ENCODE measurements at regions not wholly inside any gene's neighbourhood (a gene's known extent, or its start where the extent isn't known, plus 50 kb on each side); places are given as distances from the start of the nearest gene placed in this dataset.

- no peak for DNase-seq
These were observed 620.6 kb downstream of the GALR1 start for GRCh38 chr18:77870199-77870598.

DNA sequence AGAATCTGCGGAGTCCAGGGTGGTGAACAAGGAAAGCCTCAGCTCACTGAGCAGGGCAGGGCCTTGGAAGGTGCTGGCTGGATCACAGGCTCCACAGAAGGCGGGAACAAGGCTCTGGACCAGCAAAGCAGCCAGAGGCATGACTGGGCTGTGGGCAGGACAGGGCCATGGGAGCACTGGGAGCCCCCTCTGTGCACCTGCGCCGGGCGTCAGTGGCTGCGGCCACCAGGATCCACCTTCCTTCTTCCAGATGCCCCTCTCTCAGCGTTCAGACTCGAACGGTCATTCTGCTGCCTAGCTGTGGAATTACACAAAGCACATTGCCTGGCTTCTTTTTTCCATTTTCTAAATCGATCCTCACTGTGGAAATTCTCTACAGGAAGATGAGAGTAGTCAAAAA lies 621.2 kb downstream of the GALR1 start:
- DNase-seq, result no peak

DNA sequence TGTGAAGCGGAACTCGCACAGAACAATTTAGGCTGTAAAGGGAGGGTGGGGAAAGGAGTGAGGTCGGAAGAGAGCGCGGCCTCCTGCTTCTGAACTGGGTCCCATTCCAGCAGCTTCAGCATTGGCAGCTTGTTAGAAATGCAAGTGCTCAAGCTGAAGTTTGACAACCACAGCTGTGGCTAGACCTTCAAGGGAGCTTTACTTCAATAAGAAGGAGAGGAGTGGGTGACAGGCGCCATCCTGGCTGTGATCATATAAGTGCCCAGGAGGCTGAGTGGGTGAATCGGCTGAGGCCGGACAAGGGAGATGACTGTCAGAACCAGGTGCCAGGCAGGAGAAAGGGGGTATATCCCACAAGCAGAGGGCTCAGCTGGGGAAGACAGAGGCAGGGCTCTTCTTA lies 622.5 kb downstream of the GALR1 start:
- no peak for DNase-seq

GRCh38 chr18:77876319-77876865 lies 626.7 kb downstream of the GALR1 start:
- DNase-seq, result no peak

- no peak for DNase-seq
These were observed 630.2 kb downstream of the GALR1 start for GRCh38 chr18:77879829-77880228.

GRCh38 chr18:77884454-77884853 lies 634.8 kb downstream of the GALR1 start:
- DNase-seq, result no peak

- no peak for DNase-seq
These were observed 644.4 kb downstream of the GALR1 start for GRCh38 chr18:77894060-77894459.

GRCh38 chr18:77895250-77895649 lies 645.6 kb downstream of the GALR1 start:
- no peak for DNase-seq

- DNase-seq, result no peak
These were observed 647.1 kb downstream of the GALR1 start for GRCh38 chr18:77896586-77897252.

GRCh38 chr18:77897606-77898005 lies 648.0 kb downstream of the GALR1 start:
- DNase-seq, result no peak

GRCh38 chr18:77899972-77900754 lies 650.5 kb downstream of the GALR1 start:
- no peak for DNase-seq

DNA sequence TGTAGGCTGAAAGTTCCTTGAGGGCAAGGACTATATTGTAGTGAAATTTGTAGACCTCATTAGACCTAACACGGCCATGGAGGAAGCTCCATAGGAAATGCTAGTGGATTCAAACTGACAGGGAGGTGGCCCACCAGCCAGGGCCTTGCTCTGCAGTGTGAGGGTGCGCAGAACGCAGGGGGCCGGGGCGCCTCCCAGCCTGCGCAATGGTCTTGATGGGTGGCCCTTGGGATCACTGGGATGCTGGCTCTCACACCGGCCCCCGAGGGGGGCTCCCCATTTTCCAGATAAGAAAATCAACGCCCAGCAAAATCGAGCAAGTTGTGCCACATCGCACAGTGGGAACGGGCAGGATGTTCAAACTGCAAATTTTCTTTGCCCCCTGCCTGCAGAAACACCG lies 655.4 kb downstream of the GALR1 start:
- no peak for DNase-seq

DNA sequence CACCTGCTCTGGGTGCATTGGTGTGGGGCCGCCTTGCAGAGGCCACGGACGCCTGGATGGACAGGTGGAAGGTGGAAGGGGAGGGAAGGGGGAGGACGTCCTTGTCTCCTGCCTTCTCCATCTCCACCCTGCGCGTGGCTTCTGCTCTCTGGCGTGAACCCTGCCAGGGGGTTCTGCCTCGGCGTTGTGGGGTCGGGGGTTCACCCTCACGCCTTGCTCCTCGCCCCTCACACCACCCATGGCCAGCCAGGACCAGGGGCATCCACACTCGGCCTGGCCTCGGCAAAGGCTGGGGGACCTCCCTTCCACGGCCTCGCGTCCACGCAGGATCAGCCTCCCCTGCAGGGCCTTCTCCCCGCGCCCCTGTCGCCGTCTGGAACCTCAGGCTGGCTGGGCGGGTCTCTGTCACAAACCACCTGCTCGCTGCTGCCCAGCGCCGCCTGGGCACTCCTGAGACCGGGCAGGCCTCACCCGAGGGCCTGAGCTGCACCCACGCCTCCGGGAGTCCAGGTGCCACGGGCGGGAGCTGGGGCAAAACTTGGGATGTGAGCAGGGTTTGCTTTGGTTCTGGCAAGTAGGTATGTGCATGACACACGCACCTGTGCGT lies 655.9 kb downstream of the GALR1 start:
- DNase-seq, result no peak

DNA sequence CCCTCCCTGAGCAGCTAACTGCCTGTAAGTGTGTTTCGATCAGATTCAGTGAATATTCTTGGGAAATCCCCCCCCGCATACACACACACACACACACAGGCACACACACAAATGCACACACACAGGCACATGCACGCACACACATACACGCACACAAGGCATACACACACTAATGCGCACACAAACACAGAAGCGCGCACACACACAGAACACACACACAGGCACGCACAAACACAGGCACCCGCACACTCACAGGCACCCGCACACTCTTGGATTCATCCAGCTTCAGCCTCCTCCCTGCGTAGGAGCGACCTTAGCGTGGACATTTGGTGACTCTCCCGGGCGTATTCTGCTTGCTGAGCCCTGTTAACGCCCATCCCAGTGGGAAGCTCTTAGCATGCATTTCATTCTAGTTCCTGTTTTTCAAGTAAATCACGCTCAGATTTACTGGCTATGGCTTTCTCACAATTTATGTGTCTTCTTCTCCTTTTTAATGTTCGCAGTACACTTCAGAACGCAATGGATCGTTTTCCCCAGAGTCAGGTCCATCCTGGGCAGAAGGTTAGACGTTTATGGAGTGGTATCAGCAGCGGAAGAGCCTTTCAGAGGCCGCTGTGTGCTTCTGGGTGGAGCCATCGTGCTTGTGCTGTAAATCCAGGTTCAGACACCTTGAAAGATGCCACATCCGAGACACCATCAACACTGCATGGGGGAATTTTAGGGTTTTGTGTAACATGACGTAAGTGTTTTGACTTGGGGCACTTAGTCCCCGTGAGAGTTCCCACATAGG lies 656.6 kb downstream of the GALR1 start:
- no peak for DNase-seq

- no peak for DNase-seq
These were observed 660.7 kb downstream of the GALR1 start for GRCh38 chr18:77910347-77910746.

DNA sequence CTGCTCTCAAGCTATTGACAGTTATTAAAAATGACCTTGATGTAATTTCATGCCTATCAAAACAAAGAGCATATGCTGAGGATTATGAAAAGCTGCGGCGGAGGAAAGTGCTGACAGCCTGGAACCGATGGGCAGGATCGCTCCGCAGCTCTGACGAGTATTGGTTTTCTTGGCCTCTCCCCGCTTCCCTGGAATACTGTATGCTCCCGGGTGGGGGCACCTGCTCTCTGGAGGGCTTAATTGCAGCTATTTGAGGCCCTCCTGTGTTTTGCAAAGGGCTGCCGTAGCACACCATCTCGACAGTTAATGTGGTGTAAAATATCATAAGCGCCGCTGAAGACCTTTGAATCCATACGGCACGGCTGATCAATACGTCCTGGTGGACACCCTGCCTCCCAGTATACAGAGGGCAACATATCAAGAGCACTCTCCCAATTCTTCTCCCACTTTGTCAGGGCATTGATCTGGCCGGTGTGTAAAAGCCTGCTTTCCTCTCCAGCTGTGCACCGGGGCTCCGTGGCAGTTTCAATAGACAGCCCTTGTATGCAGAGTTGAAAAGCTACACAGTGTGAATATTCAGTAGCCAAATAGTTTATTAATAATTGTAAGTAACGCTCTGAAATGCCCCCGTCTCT lies 662.4 kb downstream of the GALR1 start:
- DNase-seq, result no peak

GRCh38 chr18:77918730-77919129 lies 669.1 kb downstream of the GALR1 start:
- no peak for DNase-seq

DNA sequence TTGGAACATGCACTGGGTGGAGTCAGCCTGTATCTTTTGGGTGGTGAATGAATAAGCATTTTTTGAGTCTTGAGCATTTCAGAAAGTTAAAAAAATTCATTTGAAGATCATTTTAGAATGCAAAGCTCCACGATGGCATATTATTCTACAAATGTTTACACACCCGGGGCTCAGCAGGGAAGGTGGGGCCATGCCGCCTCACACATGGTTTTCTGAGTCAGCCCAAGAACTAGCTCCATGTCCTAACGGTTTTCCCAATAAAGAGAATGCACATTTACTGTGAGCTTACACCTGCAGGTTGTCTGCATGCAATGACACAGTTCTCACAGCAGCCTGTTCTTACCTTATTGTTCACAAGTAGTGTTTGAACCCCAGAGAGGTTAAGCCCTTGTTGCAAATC lies 670.3 kb downstream of the GALR1 start:
- no peak for DNase-seq

DNA sequence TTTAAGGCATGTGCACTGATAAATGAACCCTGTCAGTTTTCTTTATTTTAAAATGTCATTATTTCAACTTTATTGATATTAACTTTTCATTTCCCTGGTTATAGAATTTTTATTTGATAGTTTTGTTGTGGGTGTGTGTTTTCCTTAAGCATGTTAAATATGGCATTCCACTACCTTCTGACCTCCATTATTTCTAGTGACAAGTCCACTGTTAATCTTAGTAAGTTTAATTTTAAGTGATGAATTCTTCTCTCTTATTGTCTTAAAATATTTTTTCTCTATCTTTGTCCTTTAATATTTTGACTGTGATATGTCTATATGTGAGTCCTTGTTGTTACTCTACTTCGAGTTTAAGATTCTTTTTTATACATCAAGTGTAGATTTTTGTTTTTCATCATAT lies 685.7 kb downstream of the GALR1 start:
- no peak for DNase-seq

DNA sequence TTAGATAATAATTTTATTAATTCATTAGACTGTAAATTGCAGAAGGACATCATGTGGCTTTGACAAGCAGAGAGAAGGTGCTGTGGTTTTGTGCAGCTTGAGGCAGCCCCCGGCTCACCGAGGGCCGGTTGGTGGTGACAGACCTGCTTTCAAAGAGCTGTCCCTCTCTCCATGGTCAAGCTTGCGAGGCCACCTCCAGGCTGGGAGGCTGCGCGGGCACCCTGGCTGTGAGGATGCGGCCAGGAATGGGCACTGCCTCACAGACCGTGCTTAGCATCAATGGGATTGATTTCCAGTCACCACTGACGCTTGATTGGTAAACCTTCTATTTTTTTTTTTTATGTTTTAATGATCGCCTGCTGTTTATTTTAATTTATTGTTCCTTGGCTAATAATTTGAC lies 690.9 kb downstream of the GALR1 start:
- DNase-seq, result no peak

DNA sequence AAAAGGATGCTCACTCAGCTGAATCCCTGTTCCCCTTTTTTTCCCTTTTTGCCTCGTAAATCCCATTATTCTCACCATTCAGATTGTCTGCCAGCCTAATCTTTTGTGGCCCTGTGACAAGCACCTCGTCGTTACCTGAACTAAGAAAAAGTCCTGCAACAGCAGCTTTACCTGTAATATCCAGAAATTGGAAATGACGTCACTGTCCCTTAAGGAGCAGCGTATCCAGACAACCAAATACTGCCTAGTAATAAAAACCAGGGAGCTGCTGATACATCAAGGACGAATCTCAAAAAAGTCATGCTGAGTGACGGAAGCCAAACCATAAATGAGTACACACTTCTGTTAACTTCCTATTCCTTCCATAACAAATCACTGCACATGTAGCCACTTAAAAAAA lies 694.9 kb downstream of the GALR1 start:
- no peak for DNase-seq

DNA sequence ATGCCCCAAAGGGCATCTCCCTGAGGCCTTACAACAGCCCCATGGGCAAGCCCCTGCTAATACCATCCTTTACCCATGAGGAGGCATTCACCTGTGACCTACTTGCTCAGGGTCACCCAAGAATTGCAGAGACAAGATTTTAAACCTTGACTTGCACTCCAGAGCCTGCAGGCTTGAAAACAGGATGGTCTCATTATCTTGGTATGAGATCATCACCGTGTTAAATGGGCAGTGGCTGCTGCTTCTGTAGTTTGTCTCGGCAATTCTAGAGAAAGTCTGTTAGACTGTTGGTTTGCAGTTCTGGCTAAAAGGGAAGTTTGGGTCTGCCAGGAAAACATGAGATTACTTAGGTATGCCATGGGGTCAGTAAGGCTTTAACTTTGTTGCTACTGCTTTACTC lies 698.9 kb downstream of the GALR1 start:
- DNase-seq, result no peak
